Dermis blood vessel endothelial cell (primary cell): ENCODE measurements at regions not wholly inside any gene's neighbourhood (a gene's known extent, or its start where the extent isn't known, plus 50 kb on each side); places are given as distances from the start of the nearest gene placed in this dataset.
"Not testable (repeated sequence)": the region's sequence is repeated elsewhere in the genome, so short reads cannot be mapped to it uniquely, and the experiment has no call there.

Experiments used
- DNase-seq: peaks from one replicate; pipeline ENCODE4 v3.0.0; 2010

GRCh38 chr12:84117190-84117589 lies 795.4 kb downstream of the SLC6A15 start:
- DNase-seq: no peak

DNA sequence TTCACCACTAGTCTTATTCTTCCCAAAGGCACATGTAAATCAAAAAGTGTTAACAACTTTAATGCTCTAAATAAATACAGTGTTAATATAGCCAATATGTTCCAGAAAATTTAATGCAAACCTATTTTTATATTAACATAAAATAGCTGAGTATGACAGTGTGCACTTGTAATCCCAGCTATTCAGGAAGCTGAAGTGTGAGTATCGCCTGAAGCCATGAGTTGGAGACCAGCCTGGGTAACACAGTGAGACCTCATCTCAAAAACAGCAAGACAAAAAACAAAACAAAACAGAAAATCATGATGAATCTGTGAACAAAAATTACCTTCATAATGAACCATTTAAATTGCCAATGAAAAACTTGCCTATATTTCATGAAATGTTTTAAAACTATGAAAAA lies 798.9 kb downstream of the SLC6A15 start:
- DNase-seq: no peak

GRCh38 chr12:84103886-84104285 lies 808.7 kb downstream of the SLC6A15 start:
- not testable (repeated sequence) for DNase-seq

- not testable (repeated sequence) for DNase-seq
Observed at GRCh38 chr12:84101963-84102362, 810.6 kb downstream of the SLC6A15 start.

DNA sequence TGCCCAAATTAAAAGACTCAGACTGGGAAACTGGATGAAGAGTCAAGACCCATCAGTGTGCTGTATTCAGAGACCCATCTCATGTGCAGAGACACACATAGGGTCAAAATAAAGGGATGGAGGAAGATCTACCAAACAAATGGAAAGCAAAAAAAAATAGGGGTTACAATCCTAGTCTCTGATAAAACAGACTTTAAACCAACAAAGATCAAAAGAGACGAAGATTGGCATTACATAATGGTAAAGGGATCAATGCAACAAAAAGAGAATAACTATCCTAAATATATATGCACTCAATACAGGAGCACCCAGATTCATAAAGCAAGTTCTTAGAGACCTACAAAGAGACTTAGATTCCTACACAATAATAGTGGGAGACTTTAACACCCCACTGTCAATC lies 813.0 kb downstream of the SLC6A15 start:
- DNase-seq: not testable (repeated sequence)

DNA sequence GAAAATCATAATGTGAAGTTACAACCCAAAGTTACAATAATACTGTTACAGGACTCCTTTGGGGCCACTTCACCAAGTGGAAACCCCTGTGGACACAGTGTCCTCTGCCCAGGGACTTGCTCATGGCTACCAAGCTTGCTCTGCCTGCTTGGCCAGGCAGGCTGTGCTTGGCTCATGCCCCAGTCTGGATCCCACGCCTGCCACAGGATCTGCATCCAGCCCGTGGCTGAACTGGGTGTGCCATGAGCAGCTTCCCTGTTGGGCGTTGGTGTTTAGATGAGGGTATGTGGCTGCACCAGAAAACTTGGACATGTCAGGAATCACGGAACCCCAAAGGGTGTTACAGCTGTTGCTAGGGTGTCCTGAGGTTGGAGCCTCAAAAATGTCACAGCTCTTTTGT lies 820.9 kb downstream of the SLC6A15 start:
- DNase-seq: no peak

- no peak for DNase-seq
Observed at GRCh38 chr12:84089356-84089755, 823.2 kb downstream of the SLC6A15 start.

- DNase-seq: no peak
Observed at GRCh38 chr12:84085046-84085445, 827.6 kb downstream of the SLC6A15 start.

DNA sequence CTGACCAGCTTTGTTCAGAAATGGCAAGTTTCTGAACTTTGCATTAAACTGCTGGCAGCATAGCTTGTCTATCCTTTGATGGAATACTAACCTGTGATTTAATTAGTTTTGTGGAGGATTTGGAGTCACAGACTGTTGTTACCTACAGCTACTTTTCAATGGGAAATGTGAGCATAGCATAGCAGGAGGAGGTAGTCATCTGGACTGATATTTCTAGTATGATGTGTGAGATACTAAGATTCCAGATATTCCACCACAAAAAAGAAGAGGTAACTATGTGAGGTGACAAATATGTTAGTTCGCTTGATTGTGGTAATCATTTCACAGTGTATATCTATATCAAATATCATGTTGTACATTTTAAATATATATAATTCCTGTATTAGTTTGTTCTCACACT lies 833.0 kb downstream of the SLC6A15 start:
- no peak for DNase-seq

- no peak for DNase-seq
Observed at GRCh38 chr12:84077679-84078078, 834.9 kb downstream of the SLC6A15 start.

- no peak for DNase-seq
Observed at GRCh38 chr12:84075991-84076390, 836.6 kb downstream of the SLC6A15 start.

GRCh38 chr12:84073401-84073800 lies 839.2 kb downstream of the SLC6A15 start:
- no peak for DNase-seq

- no peak for DNase-seq
Observed at GRCh38 chr12:84072961-84073360, 839.6 kb downstream of the SLC6A15 start.

- no peak for DNase-seq
Observed at GRCh38 chr12:84070292-84070691, 842.3 kb downstream of the SLC6A15 start.

DNA sequence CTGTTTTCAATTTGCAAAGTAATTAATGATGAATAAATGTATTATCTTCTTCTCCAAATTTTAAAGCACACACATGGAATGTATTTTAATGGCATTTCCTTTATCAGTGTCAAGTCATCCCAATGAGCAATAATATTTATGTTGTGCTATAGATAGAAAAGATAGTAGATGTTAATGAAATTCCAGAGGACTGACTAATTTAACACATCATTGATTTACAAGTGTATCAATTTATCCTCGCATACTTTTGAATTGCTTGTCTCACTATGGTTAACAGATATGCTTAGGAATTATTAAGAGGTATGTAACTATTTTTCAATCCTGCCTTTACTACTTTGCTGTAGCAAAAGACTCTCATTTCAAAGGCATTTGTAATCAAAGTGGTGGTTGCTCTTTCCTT lies 842.9 kb downstream of the SLC6A15 start:
- no peak for DNase-seq

DNA sequence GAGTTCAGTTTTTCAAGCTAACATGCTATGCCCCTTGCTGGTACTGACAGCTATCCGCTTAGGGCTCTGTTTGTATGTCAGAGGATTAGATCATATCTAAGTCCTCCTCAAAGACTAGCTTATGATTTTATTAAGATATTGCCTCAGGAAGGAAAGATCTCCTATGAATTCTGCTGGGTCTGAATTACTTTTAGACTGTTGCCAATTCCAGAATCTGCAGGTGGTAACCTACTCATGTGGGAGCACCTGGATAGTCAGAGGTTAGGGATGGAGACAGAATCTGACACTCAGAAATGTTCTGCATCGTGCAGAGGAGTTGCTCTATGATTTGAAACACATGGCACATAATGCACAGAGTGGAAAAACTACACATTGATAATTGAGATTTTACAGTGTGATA lies 843.4 kb downstream of the SLC6A15 start:
- DNase-seq: no peak

GRCh38 chr12:84058136-84058535 lies 854.5 kb downstream of the SLC6A15 start:
- no peak for DNase-seq

DNA sequence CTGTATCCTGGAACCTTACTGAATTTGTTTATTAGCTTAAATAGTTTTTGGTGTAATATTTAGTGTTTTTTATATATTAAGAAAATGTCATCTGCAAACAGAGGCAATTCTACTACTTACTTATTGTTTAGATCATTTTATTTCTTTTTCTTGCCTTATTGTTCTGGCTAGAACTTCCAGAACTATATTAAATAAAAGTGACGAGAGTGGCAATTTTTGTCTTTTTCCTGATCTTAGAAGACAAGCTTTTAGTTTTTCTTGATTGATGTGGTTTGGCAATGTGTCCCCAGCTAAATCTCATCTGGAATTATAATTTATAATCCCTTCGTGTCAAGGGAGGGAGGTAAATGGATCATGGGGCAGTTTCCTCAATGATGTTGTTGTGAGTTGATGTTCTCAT lies 857.8 kb downstream of the SLC6A15 start:
- DNase-seq: no peak

DNA sequence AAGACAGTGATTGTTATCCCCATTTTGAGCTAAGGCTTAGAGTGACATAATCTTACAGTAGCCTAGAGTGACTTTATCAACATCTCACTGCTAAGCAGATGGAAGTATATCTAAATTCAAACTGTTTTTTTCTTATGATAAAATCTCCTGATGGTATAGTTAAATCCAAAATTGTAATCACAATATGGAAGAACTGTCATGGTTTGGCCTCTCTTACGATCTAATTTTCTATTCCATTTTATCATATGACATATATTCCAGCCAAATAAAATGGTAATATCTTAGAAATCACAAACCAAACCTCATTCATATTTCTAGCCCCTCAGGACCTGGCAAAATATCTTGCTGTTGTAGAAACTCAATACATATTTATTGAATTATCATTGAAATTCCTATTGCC lies 864.7 kb downstream of the SLC6A15 start:
- no peak for DNase-seq

- DNase-seq: no peak
Observed at GRCh38 chr12:84046859-84047258, 865.7 kb downstream of the SLC6A15 start.

- DNase-seq: no peak
Observed at GRCh38 chr12:84043355-84043754, 869.2 kb downstream of the SLC6A15 start.

DNA sequence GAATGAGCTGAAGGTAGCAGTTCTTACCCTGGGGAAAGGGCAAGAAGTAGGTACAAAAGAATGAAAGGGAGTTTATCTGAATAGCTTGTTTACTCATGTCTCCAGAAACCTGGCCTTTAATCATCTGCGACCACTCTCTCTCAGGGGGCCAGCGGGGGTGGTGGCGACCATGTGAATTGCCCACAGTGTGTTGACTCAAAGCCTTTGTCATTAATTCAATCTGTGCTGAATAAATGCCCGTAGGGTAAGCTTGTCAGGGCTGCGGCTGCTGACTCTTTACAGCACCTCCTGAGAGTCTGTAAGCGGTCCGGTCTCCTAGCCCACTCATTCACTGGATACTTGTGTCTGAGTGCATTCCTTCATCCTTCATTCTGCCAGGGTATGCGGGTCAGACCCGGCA lies 874.4 kb downstream of the SLC6A15 start:
- DNase-seq: no peak

- no peak for DNase-seq
Observed at GRCh38 chr12:84036912-84037311, 875.7 kb downstream of the SLC6A15 start.

DNA sequence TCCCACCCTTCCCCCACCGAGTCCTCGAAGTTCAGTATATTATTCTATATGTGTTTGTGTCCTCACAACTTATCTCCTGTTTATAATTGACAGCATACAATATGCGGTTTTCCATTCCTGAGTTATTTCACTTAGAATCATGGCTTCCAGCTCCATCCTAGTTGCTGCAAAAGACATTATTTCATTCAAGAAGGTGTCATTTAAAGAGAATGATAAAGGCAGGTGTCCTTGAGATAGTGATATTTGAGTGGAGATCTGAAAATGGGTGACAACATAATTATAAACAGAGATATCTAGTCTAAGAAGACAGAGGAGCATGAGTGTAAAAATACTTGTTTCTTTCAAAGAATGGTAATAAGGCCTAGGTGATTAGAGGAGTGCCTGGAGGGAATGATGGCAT lies 876.8 kb downstream of the SLC6A15 start:
- no peak for DNase-seq

DNA sequence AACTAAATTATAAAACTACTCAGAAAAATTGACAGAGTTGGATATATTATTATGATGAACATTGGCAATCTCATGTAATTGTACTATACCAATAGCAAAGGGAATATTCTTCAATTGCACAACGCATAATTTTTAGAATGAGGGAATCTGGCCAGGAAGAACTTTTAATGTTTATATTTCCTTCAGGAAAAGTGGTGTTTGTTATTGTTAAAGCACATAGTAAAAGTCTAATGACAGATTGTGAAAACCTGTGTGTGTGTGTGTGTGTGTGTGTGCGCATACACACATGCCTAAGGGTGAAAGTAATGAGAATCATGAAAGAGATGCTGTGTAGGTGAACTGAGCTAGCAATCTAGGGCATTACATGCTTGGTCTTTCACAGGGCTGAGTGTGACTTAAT lies 877.7 kb downstream of the SLC6A15 start:
- no peak for DNase-seq

DNA sequence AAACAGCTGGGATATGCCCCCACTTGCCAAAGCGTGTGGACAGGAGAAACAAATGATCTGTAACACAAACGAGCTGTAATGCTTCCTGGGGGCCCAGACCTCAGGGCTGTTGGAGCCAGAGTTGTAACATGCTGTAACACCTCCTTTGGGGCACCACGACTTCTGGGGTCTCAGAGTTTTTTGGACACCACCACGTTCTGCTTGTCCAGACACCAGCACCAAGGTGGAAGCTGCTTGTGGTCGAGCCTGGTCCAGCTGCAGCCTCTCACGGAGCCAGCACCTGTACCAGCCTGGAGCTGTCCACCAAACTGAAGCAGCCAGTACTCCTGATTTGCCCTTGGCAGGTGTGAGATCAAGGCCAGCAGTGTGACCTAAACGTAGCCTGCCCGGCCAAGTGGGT lies 879.4 kb downstream of the SLC6A15 start:
- DNase-seq: no peak
